PFSK-1 (cell line): ENCODE measurements at regions not wholly inside any gene's neighbourhood (a gene's known extent, or its start where the extent isn't known, plus 50 kb on each side); places are given as distances from the start of the nearest gene placed in this dataset.

Experiments used
- FOXP2 ChIP-seq: optimal IDR thresholded peaks from 2 replicates; pipeline ENCODE3; 2011; ENCODE audit warnings: borderline replicate concordance, control low read depth, inconsistent platforms; ENCODE audit not compliant: insufficient read depth; ENCODE audit errors: extremely low read length, extremely low read depth
- POLR2AphosphoS5 ChIP-seq: IDR thresholded peaks from 2 replicates; pipeline ENCODE4 v1.6.1; 2012; ENCODE audit warnings: low read depth, mild to moderate bottlenecking, control low read depth, low read length, moderate library complexity
- SIN3A ChIP-seq: IDR thresholded peaks from 2 replicates; pipeline ENCODE4 v1.6.1; 2012; ENCODE audit warnings: mild to moderate bottlenecking, low read length, moderate library complexity, borderline replicate concordance; ENCODE audit not compliant: insufficient read depth
- TAF1 ChIP-seq: IDR thresholded peaks from 2 replicates; pipeline ENCODE4 v1.6.1; 2012; ENCODE audit warnings: low read length, control low read depth, borderline replicate concordance; ENCODE audit not compliant: insufficient read depth
- TF ChIP-seq, protein P1 (sequence below), 2 experiments: IDR thresholded peaks; 2 replicates each; pipeline versions ENCODE4 v1.6.1 to v1.8.0; 2011 to 2012; ENCODE audit warnings: low read depth in 2 of 2, low read length in 2 of 2, control low read depth in 1 of 2, inconsistent platforms in 1 of 2, mild to moderate bottlenecking in 1 of 2, moderate library complexity in 1 of 2; ENCODE audit not compliant: insufficient read depth in 1 of 2

DNA sequence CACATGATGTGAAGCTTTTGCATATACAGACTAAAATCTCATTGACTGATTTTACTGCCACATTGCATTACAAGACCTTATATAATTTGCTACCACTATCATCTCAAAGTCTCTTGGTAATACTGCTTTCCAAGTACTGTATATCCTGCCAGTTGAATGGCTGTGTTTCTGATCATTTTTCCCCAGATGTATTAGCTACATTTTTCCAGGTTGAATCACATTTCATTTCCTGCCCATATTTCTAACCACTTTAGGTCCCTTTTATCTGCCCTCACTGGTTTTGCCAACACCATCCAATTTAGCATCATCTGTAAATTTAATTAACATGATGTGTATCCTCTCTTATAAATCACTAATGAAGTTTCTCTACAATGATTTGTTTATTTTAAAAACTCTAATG, 365.7 kb upstream of the PMFBP1 start:
- TF ChIP-seq POLR2AphosphoS5 (no peak), FOXP2 (no peak), SIN3A (no peak), TAF1 (no peak)
- TF ChIP-seq, protein P1, sequence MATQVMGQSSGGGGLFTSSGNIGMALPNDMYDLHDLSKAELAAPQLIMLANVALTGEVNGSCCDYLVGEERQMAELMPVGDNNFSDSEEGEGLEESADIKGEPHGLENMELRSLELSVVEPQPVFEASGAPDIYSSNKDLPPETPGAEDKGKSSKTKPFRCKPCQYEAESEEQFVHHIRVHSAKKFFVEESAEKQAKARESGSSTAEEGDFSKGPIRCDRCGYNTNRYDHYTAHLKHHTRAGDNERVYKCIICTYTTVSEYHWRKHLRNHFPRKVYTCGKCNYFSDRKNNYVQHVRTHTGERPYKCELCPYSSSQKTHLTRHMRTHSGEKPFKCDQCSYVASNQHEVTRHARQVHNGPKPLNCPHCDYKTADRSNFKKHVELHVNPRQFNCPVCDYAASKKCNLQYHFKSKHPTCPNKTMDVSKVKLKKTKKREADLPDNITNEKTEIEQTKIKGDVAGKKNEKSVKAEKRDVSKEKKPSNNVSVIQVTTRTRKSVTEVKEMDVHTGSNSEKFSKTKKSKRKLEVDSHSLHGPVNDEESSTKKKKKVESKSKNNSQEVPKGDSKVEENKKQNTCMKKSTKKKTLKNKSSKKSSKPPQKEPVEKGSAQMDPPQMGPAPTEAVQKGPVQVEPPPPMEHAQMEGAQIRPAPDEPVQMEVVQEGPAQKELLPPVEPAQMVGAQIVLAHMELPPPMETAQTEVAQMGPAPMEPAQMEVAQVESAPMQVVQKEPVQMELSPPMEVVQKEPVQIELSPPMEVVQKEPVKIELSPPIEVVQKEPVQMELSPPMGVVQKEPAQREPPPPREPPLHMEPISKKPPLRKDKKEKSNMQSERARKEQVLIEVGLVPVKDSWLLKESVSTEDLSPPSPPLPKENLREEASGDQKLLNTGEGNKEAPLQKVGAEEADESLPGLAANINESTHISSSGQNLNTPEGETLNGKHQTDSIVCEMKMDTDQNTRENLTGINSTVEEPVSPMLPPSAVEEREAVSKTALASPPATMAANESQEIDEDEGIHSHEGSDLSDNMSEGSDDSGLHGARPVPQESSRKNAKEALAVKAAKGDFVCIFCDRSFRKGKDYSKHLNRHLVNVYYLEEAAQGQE (IDR thresholded peaks at IDR 0.05; ENCODE audit: insufficient read depth in 1 of 2, low read depth in 2 of 2, low read length in 2 of 2) = no peak

DNA sequence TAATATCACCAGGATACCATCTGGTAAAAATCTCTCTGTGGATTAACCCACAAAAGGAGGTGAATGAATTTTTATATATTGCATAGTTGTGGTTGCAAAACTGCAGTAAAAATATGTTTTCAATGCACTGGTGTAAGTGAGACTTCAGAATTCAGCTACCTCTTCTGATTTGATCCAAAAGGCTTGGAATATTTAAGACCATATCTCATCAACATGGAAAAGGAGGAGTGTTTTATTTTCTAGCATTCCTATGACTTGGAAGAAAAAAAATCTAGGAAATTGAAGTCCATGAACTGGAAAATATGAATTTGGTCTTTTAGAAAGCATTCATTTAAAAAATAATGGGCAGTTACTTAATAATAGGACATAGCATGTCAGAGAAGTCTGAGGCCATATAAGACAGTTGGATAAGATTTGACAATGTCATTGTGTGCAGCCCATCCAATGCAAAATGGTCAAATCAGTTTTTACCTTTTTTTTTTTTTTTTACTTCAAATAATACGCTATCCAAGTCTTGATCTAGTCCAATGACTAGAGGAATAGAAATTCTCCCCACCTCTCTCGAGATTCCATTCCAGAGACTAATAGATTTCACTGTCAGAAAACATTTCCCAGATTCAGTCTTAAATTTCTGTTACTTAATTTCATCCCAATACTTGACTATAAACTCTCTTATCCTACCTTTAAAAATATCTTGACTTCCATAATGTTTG, 364.9 kb upstream of the PMFBP1 start:
- no peak for TF ChIP-seq FOXP2
- TF ChIP-seq SIN3A = no peak
- TF ChIP-seq, protein P1 (IDR thresholded peaks at IDR 0.05; ENCODE audit: insufficient read depth in 1 of 2, low read depth in 2 of 2, low read length in 2 of 2) = no peak
- no peak for TF ChIP-seq POLR2AphosphoS5
- TF ChIP-seq TAF1 = no peak

DNA sequence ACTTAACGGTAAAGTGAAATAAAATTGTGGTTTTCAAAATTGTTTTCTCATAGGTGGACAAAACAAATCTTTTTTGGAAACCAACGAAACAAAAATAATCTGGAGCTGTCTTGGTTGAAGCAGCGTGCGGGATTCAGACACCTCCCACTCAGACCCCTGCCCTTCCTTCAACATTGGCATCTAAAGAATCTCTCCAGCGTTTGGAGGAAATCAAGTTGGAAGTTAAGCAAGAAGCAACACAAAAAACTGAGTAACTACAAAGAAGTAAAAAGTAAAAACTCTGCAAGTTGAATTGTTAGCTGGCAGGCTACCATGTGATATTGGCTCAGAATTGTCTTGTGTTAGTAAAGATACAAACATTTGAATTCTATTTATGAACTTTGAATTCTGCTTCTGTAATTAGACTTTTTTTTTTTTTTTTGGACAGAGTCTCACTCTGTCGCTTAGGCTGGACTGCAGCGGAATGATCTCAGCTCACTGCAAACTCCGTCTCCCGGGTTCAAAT, 361.0 kb upstream of the PMFBP1 start:
- TF ChIP-seq POLR2AphosphoS5 = no peak
- TF ChIP-seq, protein P1 (IDR thresholded peaks at IDR 0.05; ENCODE audit: insufficient read depth in 1 of 2, low read depth in 2 of 2, low read length in 2 of 2) = no peak
- no peak for TF ChIP-seq TAF1
- no peak for TF ChIP-seq FOXP2
- TF ChIP-seq SIN3A = no peak

DNA sequence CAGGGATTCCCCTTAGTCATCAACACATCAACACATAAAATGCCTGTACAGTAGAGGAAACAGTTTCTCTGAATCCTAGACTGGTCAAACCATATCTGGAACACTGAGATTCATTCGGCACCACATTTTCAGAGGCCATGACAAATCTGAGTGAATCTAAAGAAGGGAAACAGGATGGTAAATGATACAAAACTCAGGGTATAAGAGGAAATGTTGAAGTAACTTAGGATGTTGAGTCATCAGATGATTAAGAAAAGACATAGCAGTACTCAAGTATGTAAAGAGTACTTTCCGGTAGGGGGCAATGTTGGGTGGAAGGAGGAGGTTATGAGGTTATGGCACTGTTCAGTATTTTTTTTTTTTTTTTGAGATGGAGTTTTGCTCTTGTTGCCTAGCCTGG, 358.5 kb upstream of the PMFBP1 start:
- TF ChIP-seq FOXP2 = no peak
- TF ChIP-seq, protein P1 (IDR thresholded peaks at IDR 0.05; ENCODE audit: insufficient read depth in 1 of 2, low read depth in 2 of 2, low read length in 2 of 2) = no peak
- no peak for TF ChIP-seq TAF1
- no peak for TF ChIP-seq POLR2AphosphoS5
- no peak for TF ChIP-seq SIN3A

DNA sequence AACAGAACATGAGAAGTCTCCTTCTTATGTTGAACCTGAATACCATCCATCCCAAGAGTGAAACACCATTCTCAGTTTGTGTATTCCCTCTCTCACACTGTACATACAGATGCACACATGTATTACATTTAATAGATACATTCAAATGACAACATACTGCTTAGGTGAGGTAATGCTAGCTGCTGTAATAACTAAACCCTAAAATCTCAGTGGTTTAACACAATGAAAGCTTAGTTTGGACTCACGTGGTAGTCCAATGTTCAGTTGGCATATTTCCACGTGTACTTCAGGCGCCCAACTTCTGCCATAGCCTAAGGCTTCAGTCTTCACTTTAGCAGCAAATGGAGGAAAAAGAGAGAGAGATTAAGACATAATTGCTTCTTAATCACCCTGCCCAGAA, 351.1 kb upstream of the PMFBP1 start:
- TF ChIP-seq, protein P1 (IDR thresholded peaks at IDR 0.05; ENCODE audit: insufficient read depth in 1 of 2, low read depth in 2 of 2, low read length in 2 of 2) = no peak
- TF ChIP-seq FOXP2 (no peak), SIN3A (no peak), TAF1 (no peak), POLR2AphosphoS5 (no peak)
